ENCODE measurements at regions not wholly inside any gene's neighbourhood (a gene's known extent, or its start where the extent isn't known, plus 50 kb on each side); places are given as distances from the start of the nearest gene placed in this dataset.

DNA sequence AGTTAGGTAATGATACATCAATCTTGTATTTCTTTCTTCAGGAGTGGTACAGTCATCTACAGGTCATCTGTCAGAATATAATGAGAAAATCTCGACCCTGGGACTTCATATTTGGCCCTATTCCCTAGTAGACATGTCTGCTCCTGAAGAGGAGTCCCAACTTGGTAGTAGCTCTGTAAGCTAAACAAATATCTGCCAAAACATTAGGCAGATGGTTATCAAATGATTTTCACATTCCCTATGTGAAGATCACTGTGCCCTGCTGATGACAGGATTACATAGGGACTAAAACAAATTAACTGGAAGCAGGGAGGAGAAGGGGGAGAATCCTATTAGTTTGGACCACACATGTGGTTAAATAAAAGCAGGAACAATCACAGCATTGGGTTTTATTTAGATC lies 138.6 kb upstream of the NFIB start:
- in situ Hi-C loops (cut with HindIII; ENCODE audit: low pct_unique_long_range_greater_than_20kb, low sequenced_read_pairs), result no loop called here
- no peaks in the 10 kb centered on the region for H3K4me1 ChIP-seq (ENCODE audit: control insufficient read depth, insufficient read depth, low read length)
- no peak for DNase-seq (ENCODE audit: low read depth, low spot score)
- H3K9me3 ChIP-seq (ENCODE audit: control insufficient read depth, insufficient read depth, low read depth, low read length), result no peaks in the 10 kb centered on the region
- no peak for ATAC-seq
- H3K36me3 ChIP-seq (ENCODE audit: control insufficient read depth, insufficient read depth, low read length), result no peaks in the 10 kb centered on the region
- H3K27me3 ChIP-seq (ENCODE audit: control insufficient read depth, insufficient read depth, low read length), result no peaks in the 10 kb centered on the region
- intact Hi-C loops (cut with micrococcal nuclease; ENCODE audit: unreplicated experiment), result no loop called here
- ChIA-PET POLR2A (no interaction called here), CTCF (no interaction called here)
- BruUV-seq (replicated peaks), result no TSS peak
- TF ChIP-seq, protein P1, sequence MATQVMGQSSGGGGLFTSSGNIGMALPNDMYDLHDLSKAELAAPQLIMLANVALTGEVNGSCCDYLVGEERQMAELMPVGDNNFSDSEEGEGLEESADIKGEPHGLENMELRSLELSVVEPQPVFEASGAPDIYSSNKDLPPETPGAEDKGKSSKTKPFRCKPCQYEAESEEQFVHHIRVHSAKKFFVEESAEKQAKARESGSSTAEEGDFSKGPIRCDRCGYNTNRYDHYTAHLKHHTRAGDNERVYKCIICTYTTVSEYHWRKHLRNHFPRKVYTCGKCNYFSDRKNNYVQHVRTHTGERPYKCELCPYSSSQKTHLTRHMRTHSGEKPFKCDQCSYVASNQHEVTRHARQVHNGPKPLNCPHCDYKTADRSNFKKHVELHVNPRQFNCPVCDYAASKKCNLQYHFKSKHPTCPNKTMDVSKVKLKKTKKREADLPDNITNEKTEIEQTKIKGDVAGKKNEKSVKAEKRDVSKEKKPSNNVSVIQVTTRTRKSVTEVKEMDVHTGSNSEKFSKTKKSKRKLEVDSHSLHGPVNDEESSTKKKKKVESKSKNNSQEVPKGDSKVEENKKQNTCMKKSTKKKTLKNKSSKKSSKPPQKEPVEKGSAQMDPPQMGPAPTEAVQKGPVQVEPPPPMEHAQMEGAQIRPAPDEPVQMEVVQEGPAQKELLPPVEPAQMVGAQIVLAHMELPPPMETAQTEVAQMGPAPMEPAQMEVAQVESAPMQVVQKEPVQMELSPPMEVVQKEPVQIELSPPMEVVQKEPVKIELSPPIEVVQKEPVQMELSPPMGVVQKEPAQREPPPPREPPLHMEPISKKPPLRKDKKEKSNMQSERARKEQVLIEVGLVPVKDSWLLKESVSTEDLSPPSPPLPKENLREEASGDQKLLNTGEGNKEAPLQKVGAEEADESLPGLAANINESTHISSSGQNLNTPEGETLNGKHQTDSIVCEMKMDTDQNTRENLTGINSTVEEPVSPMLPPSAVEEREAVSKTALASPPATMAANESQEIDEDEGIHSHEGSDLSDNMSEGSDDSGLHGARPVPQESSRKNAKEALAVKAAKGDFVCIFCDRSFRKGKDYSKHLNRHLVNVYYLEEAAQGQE (IDR thresholded peaks at IDR 0.05; ENCODE audit: insufficient read depth in 1 of 2, low read depth in 2 of 2, low read length in 1 of 2), result no peak
- TF ChIP-seq SIN3A (IDR thresholded peaks at IDR 0.05; ENCODE audit: borderline replicate concordance, insufficient read depth, low read depth, low read length) (no peak), TCF7L2 (IDR thresholded peaks at IDR 0.05; ENCODE audit: low read depth, low read length) (no peak), POLR2AphosphoS5 (IDR thresholded peaks at IDR 0.05; ENCODE audit: low read depth, low read length) (no peak), CTCF (IDR thresholded peaks at IDR 0.05) (no peak)
- H3K27ac ChIP-seq (ENCODE audit: low read length), result no peak overlapping the region
- no peak overlapping the region for H3K4me3 ChIP-seq (ENCODE audit: low read depth in 2 of 2, low read length in 2 of 2)

DNA sequence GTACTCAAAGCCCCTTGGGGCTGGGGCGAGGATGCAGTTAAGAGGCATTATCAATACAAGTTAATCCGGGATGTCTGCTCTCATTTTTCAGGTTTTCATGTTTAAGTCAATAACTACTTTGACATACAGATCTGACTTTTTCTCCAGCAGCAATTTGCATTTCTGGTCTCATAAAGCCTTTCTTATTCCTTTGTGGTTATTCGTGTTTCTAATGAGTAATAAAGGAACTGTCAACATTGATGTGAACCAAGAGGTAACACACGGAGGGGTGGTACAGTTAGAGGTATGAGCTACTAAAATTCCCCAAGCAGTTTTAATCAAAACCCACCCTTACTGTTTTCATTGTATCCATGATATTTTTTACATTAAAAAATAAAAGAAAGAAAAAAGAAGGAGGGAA lies 138.0 kb upstream of the NFIB start:
- Histone ChIP-seq H3K36me3 (ENCODE audit: control insufficient read depth, insufficient read depth, low read length) (no peaks in the 10 kb centered on the region), H3K9me3 (ENCODE audit: control insufficient read depth, insufficient read depth, low read depth, low read length) (no peaks in the 10 kb centered on the region), H3K27me3 (ENCODE audit: control insufficient read depth, insufficient read depth, low read length) (no peaks in the 10 kb centered on the region), H3K4me1 (ENCODE audit: control insufficient read depth, insufficient read depth, low read length) (no peaks in the 10 kb centered on the region), H3K4me3 (ENCODE audit: low read depth in 2 of 2, low read length in 2 of 2) (no peak overlapping the region), H3K27ac (ENCODE audit: low read length) (no peak overlapping the region)
- ChIA-PET POLR2A (no interaction called here), CTCF (no interaction called here)
- in situ Hi-C loops (cut with HindIII; ENCODE audit: low pct_unique_long_range_greater_than_20kb, low sequenced_read_pairs), result no loop called here
- TF ChIP-seq POLR2AphosphoS5 (IDR thresholded peaks at IDR 0.05; ENCODE audit: low read depth, low read length) (no peak), SIN3A (IDR thresholded peaks at IDR 0.05; ENCODE audit: borderline replicate concordance, insufficient read depth, low read depth, low read length) (no peak), CTCF (IDR thresholded peaks at IDR 0.05) (no peak), TCF7L2 (IDR thresholded peaks at IDR 0.05; ENCODE audit: low read depth, low read length) (no peak)
- TF ChIP-seq, protein P1 (IDR thresholded peaks at IDR 0.05; ENCODE audit: insufficient read depth in 1 of 2, low read depth in 2 of 2, low read length in 1 of 2), result no peak
- intact Hi-C loops (cut with micrococcal nuclease; ENCODE audit: unreplicated experiment), result no loop called here
- no TSS peak for BruUV-seq (replicated peaks)
- ATAC-seq (no peak), DNase-seq (ENCODE audit: low read depth, low spot score) (no peak)
